Embryonic facial prominence (tissue), 1 donor: ENCODE measurements at regions not wholly inside any gene's neighbourhood (a gene's known extent, or its start where the extent isn't known, plus 50 kb on each side); places are given as distances from the start of the nearest gene placed in this dataset.
"Not testable (repeated sequence)": the region's sequence is repeated elsewhere in the genome, so short reads cannot be mapped to it uniquely, and the experiment has no call there.

ENCODE experiments used
- DNase-seq: peaks from one replicate; pipeline ENCODE4 v3.0.0-alpha.2; 2016; ENCODE audit errors: extremely low spot score

- DNase-seq = no peak
Observed at GRCh38 chr2:72078773-72079172, 68.9 kb downstream of the CYP26B1 start.

- DNase-seq = no peak
Observed at GRCh38 chr2:72077702-72078169, 69.9 kb downstream of the CYP26B1 start.

GRCh38 chr2:72073373-72073772 is 74.3 kb downstream of the CYP26B1 start:
- not testable (repeated sequence) for DNase-seq

- DNase-seq = not testable (repeated sequence)
Observed at GRCh38 chr2:72064197-72064596, 83.5 kb downstream of the CYP26B1 start.

GRCh38 chr2:72062336-72062735 is 85.3 kb downstream of the CYP26B1 start:
- DNase-seq = no peak

GRCh38 chr2:72057308-72057707 is 90.4 kb downstream of the CYP26B1 start:
- no peak for DNase-seq

- DNase-seq = no peak
Observed at GRCh38 chr2:72051971-72052505, 95.6 kb downstream of the CYP26B1 start.

- no peak for DNase-seq
Observed at GRCh38 chr2:72051204-72051603, 96.5 kb downstream of the CYP26B1 start.

GRCh38 chr2:72050734-72051133 is 96.9 kb downstream of the CYP26B1 start:
- DNase-seq = no peak

GRCh38 chr2:72048881-72049477 is 98.7 kb downstream of the CYP26B1 start:
- no peak for DNase-seq

GRCh38 chr2:72043985-72044384 is 103.7 kb downstream of the CYP26B1 start:
- DNase-seq = no peak

- no peak for DNase-seq
Observed at GRCh38 chr2:72041638-72042111, 106.0 kb downstream of the CYP26B1 start.

GRCh38 chr2:72040629-72041571 is 106.8 kb downstream of the CYP26B1 start:
- DNase-seq = no peak

GRCh38 chr2:72038524-72038923 is 109.1 kb downstream of the CYP26B1 start:
- DNase-seq = no peak

GRCh38 chr2:72037261-72037666 is 110.4 kb downstream of the CYP26B1 start:
- no peak for DNase-seq

- DNase-seq = no peak
Observed at GRCh38 chr2:72036595-72036994, 111.1 kb downstream of the CYP26B1 start.

- DNase-seq = no peak
Observed at GRCh38 chr2:72036173-72036545, 111.5 kb downstream of the CYP26B1 start.

GRCh38 chr2:72035518-72036172 is 112.0 kb downstream of the CYP26B1 start:
- DNase-seq = no peak

- DNase-seq = no peak
Observed at GRCh38 chr2:72034353-72035095, 113.1 kb downstream of the CYP26B1 start.

GRCh38 chr2:72033636-72034035 is 114.0 kb downstream of the CYP26B1 start:
- no peak for DNase-seq

- no peak for DNase-seq
Observed at GRCh38 chr2:72032481-72033041, 115.1 kb downstream of the CYP26B1 start.
